WTC11 (cell line): ENCODE measurements at regions not wholly inside any gene's neighbourhood (a gene's known extent, or its start where the extent isn't known, plus 50 kb on each side); places are given as distances from the start of the nearest gene placed in this dataset.
"Not testable (repeated sequence)": the region's sequence is repeated elsewhere in the genome, so short reads cannot be mapped to it uniquely, and the experiment has no call there.

Experiments used
- ATAC-seq: fragments of 200-7000 bp; cut with Tn5 transposase; 2 replicates; pipeline ENCODE4 v1.10.0; 2021; ENCODE audit warnings: mild to moderate bottlenecking, moderate library complexity
- CTCF ChIA-PET: fragments of 300-600 bp; sonication (Branson Sonifier 250); formaldehyde crosslinking; loops from one replicate; lab custom pipeline; 2021; ENCODE audit warnings: antibody characterized with exemption; lab: Charles Lee
- POLR2A ChIA-PET: fragments of 350-600 bp; sonication (Branson Sonifier 250); formaldehyde crosslinking; loops from one replicate; lab custom pipeline; 2021; ENCODE audit warnings: antibody characterized with exemption; lab: Charles Lee
- DNase-seq: peaks from one replicate; pipeline ENCODE4 v3.0.0; 2021; ENCODE audit warnings: low spot score
- H3K27ac Mint-ChIP-seq: 2 replicates; pipeline ENCODE4 v1.8.0; 2021; ENCODE audit warnings: mixed read lengths
- H3K27me3 Mint-ChIP-seq: 2 replicates; pipeline ENCODE4 v1.8.0; 2021; ENCODE audit warnings: low read depth, mild to moderate bottlenecking, moderate library complexity, mixed read lengths
- H3K36me3 Mint-ChIP-seq: 2 replicates; pipeline ENCODE4 v1.8.0; 2021; ENCODE audit warnings: mixed read lengths
- H3K4me1 Mint-ChIP-seq: 2 replicates; pipeline ENCODE4 v1.8.0; 2022; ENCODE audit warnings: mixed read lengths
- H3K4me3 Mint-ChIP-seq: 2 replicates; pipeline ENCODE4 v1.8.0; 2021; ENCODE audit warnings: mild to moderate bottlenecking, moderate library complexity, mixed read lengths
- H3K9me3 Mint-ChIP-seq: 2 replicates; pipeline ENCODE4 v1.8.0; 2021; ENCODE audit warnings: mixed read lengths
- ELF4 ChIP-seq: sonication (generic); formaldehyde crosslinking; IDR thresholded peaks from 2 replicates; pipeline ENCODE4 v1.8.1; 2022; ENCODE audit warnings: low read depth, mild to moderate bottlenecking, moderate library complexity, missing genetic modification reagents
- EMX1 ChIP-seq: fragments of 250-450 bp; sonication (Bioruptor Pico); IDR thresholded peaks from 2 replicates; pipeline ENCODE4 v1.8.0; 2021; ENCODE audit warnings: mild to moderate bottlenecking
- FOXK1 ChIP-seq: sonication (generic); formaldehyde crosslinking; IDR thresholded peaks from 2 replicates; pipeline ENCODE4 v1.8.0; 2022; ENCODE audit warnings: mild to moderate bottlenecking, moderate library complexity, missing genetic modification reagents
- GRHL2 ChIP-seq: fragments of 250-450 bp; sonication (Bioruptor Pico); IDR thresholded peaks from 2 replicates; pipeline ENCODE4 v1.8.0; 2022; ENCODE audit warnings: mild to moderate bottlenecking, moderate library complexity; ENCODE audit not compliant: insufficient replicate concordance, severe bottlenecking
- IRF1 ChIP-seq: sonication (generic); formaldehyde crosslinking; IDR thresholded peaks from 2 replicates; pipeline ENCODE4 v1.8.0; 2023; ENCODE audit warnings: missing genetic modification reagents
- NR2C2 ChIP-seq: sonication (generic); formaldehyde crosslinking; IDR thresholded peaks from 2 replicates; pipeline ENCODE4 v1.8.0; 2022; ENCODE audit warnings: mild to moderate bottlenecking, missing genetic modification reagents
- TEAD1 ChIP-seq: sonication (generic); formaldehyde crosslinking; IDR thresholded peaks from 2 replicates; pipeline ENCODE4 v1.8.0; 2022; ENCODE audit warnings: mild to moderate bottlenecking, missing genetic modification reagents
- ZNF416 ChIP-seq: fragments of 250-450 bp; sonication (Bioruptor Pico); IDR thresholded peaks from 2 replicates; pipeline ENCODE4 v1.9.0; 2021; ENCODE audit warnings: mild to moderate bottlenecking, inconsistent platforms
- ZNF532 ChIP-seq: fragments of 250-450 bp; sonication (Bioruptor Pico); IDR thresholded peaks from 2 replicates; pipeline ENCODE4 v1.9.0; 2021; ENCODE audit warnings: mild to moderate bottlenecking, borderline replicate concordance
- ZSCAN18 ChIP-seq: fragments of 250-450 bp; sonication (Bioruptor Pico); IDR thresholded peaks from 2 replicates; pipeline ENCODE4 v2.1.2; 2022; ENCODE audit warnings: mild to moderate bottlenecking, moderate library complexity
- TF ChIP-seq, protein P1 (sequence below): sonication (generic); formaldehyde crosslinking; IDR thresholded peaks from 2 replicates; pipeline ENCODE4 v1.8.1; 2023; ENCODE audit warnings: mild to moderate bottlenecking, missing genetic modification reagents, moderate library complexity
- TF ChIP-seq, protein P2 (sequence below): sonication (generic); formaldehyde crosslinking; IDR thresholded peaks from 2 replicates; pipeline ENCODE4 v1.8.0; 2023; ENCODE audit warnings: mild to moderate bottlenecking, missing genetic modification reagents
- TF ChIP-seq, protein P3 (sequence below): sonication (generic); formaldehyde crosslinking; IDR thresholded peaks from 2 replicates; pipeline ENCODE4 v1.8.1; 2023; ENCODE audit warnings: mild to moderate bottlenecking, moderate library complexity, missing genetic modification reagents

- no peak overlapping the region for H3K27ac Mint-ChIP-seq
- no peak overlapping the region for H3K4me3 Mint-ChIP-seq
- ATAC-seq = no peak
- ChIA-PET POLR2A (no interaction called here), CTCF (no interaction called here)
- DNase-seq = no peak
- no peak for TF ChIP-seq ZSCAN18 (CRISPR knock-in tag)
- TF ChIP-seq IRF1 (CRISPR knock-in tag) = no peak
- no peak for TF ChIP-seq GRHL2
- TF ChIP-seq, protein P1, sequence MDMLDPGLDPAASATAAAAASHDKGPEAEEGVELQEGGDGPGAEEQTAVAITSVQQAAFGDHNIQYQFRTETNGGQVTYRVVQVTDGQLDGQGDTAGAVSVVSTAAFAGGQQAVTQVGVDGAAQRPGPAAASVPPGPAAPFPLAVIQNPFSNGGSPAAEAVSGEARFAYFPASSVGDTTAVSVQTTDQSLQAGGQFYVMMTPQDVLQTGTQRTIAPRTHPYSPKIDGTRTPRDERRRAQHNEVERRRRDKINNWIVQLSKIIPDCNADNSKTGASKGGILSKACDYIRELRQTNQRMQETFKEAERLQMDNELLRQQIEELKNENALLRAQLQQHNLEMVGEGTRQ (CRISPR knock-in tag) = no peak
- no peak for TF ChIP-seq TEAD1 (CRISPR knock-in tag)
- no peak for TF ChIP-seq ZNF532 (CRISPR knock-in tag)
- no peak for TF ChIP-seq EMX1 (CRISPR knock-in tag)
- no peak for TF ChIP-seq NR2C2 (CRISPR knock-in tag)
- TF ChIP-seq, protein P2, sequence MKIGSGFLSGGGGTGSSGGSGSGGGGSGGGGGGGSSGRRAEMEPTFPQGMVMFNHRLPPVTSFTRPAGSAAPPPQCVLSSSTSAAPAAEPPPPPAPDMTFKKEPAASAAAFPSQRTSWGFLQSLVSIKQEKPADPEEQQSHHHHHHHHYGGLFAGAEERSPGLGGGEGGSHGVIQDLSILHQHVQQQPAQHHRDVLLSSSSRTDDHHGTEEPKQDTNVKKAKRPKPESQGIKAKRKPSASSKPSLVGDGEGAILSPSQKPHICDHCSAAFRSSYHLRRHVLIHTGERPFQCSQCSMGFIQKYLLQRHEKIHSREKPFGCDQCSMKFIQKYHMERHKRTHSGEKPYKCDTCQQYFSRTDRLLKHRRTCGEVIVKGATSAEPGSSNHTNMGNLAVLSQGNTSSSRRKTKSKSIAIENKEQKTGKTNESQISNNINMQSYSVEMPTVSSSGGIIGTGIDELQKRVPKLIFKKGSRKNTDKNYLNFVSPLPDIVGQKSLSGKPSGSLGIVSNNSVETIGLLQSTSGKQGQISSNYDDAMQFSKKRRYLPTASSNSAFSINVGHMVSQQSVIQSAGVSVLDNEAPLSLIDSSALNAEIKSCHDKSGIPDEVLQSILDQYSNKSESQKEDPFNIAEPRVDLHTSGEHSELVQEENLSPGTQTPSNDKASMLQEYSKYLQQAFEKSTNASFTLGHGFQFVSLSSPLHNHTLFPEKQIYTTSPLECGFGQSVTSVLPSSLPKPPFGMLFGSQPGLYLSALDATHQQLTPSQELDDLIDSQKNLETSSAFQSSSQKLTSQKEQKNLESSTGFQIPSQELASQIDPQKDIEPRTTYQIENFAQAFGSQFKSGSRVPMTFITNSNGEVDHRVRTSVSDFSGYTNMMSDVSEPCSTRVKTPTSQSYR (CRISPR knock-in tag) = no peak
- no peak for TF ChIP-seq ELF4
- no peaks in the 10 kb centered on the region for H3K36me3 Mint-ChIP-seq
- H3K9me3 Mint-ChIP-seq = peaks cover 5% of the 10 kb centered on the region; the same call in 1 of the 2 replicates
- H3K4me1 Mint-ChIP-seq = peaks cover 33% of the 10 kb centered on the region
- H3K27me3 Mint-ChIP-seq = no peaks in the 10 kb centered on the region
Observed at GRCh38 chr12:107377596-107378385, 284.4 kb upstream of the CRY1 start.

DNA sequence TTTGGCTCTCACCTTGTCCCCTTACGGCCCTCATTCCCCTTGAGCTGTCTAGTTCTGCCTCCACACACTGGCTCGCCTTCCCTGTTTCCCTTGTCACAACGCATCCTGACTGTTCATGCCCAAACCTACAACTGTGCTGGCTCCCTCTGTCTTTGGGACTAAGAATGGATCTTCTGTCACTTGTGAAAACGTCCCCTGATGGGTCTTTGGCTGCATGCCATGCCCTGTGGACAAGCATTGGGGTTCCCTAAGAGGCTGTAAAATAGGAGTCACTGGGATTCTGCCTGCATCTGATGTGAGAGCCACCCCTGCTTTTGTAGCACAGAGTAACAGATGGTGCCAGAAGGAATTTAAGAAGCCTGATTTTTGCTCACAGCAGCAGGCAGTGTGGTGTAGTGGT lies 285.3 kb upstream of the CRY1 start:
- POLR2A ChIA-PET = no interaction called here
- Mint-ChIP-seq H3K27ac (no peak overlapping the region), H3K9me3 (peaks cover 5% of the 10 kb centered on the region; the same call in 1 of the 2 replicates), H3K36me3 (no peaks in the 10 kb centered on the region), H3K4me1 (peaks cover 25% of the 10 kb centered on the region), H3K27me3 (no peaks in the 10 kb centered on the region), H3K4me3 (no peak overlapping the region)
- CTCF ChIA-PET = no interaction called here
- no peak for DNase-seq
- no peak for ATAC-seq
- TF ChIP-seq FOXK1 (no peak), TEAD1 (CRISPR knock-in tag) (no peak), ELF4 (no peak), ZNF416 (CRISPR knock-in tag) (no peak)
- TF ChIP-seq, protein P3, sequence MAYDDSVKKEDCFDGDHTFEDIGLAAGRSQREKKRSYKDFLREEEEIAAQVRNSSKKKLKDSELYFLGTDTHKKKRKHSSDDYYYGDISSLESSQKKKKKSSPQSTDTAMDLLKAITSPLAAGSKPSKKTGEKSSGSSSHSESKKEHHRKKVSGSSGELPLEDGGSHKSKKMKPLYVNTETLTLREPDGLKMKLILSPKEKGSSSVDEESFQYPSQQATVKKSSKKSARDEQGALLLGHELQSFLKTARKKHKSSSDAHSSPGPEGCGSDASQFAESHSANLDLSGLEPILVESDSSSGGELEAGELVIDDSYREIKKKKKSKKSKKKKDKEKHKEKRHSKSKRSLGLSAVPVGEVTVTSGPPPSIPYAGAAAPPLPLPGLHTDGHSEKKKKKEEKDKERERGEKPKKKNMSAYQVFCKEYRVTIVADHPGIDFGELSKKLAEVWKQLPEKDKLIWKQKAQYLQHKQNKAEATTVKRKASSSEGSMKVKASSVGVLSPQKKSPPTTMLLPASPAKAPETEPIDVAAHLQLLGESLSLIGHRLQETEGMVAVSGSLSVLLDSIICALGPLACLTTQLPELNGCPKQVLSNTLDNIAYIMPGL (CRISPR knock-in tag) = no peak

DNA sequence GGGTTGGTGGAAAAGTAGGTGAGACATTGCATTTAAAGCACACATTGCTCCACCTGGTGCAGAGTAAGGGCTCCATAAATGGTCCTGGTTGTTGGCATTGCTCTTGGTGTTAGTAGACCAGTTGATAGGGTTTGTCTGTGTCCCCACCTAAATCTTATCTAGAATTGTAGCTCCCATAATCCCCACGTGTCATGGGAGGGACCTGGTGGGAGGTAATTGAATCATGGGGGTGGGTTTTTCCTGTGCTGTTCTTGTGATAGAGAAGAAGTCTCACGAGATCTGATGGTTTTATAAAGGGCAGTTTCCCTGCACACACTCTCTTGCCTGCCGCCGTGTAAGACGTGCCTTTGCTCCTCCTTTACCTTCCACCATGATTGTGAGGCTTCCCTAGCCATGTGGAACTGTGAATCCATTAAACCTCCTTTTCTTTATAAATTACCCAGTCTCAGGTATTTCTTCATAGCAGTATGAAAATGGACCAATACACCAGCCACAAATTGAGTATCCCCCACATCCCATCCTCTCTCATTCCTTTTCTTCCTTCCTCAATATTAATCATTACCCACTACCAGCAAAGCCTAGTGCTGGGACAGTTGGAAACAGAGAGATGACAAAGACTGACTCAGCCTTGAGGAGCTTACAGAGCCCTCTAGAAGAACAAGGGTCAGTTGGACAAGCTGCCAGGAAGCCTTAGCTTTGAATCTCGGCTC lies 285.9 kb upstream of the CRY1 start:
- H3K27me3 Mint-ChIP-seq, ATAC-seq, DNase-seq, H3K9me3 Mint-ChIP-seq, H3K27ac Mint-ChIP-seq, CTCF ChIA-PET, H3K36me3 Mint-ChIP-seq, H3K4me3 Mint-ChIP-seq, POLR2A ChIA-PET: not testable (repeated sequence)
- H3K4me1 Mint-ChIP-seq = peaks cover 26% of the 10 kb centered on the region
